ENCODE measurements at regions not wholly inside any gene's neighbourhood (a gene's known extent, or its start where the extent isn't known, plus 50 kb on each side); places are given as distances from the start of the nearest gene placed in this dataset.
A peak's percentile ranks its signal among the peaks of the same experiment; 100 is the strongest.

DNA sequence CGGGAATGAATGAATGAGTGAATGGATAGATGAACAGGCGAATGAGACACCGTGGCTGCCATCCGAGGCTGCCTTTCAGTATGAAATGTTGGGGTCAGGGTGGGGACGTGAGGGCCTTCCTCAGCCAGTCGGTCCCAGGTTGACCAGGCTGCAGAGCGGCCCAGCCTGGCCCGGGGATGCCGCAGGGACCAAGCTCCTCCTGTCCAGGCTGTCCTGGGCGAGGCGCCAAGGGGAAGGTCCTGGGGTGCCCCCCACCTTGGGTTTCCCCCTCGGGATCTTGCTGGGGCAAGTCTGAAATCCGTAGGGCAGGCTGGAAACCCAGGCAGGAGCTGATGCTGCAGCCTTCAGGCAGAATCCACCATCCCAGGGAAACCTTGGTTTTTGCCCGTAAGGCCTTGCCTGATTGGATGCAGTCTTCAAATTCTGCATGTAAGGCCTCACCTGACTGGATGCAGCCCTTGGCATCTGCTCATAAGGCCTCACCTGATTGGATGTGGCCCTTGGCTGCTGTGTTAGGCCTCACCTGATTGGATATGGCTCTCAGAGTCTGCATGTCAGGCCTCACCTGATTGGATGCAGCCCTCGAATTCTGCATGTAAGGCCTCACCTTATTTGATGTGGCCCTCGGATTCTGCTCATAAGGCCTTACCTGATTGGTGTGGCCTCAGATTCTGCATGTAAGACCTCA is 61.7 kb upstream of the ZNF469 start:
- Histone ChIP-seq H3K27me3 (ENCODE audit: control insufficient read depth in 2 of 2, insufficient read depth in 2 of 2, low read length in 2 of 2) (no peaks in the 10 kb centered on the region), H2AFZ (ENCODE audit: low read depth, low read length) (no peak overlapping the region), H3K9me3 (replicated peaks; ENCODE audit: control insufficient read depth, insufficient read depth, low read length) (no peaks in the 10 kb centered on the region), H3K36me3 (ENCODE audit: control insufficient read depth in 2 of 2, extremely low read depth in 1 of 2, insufficient read depth in 2 of 2, low read length in 2 of 2) (no peaks in the 10 kb centered on the region), H3K79me2 (ENCODE audit: control insufficient read depth, insufficient read depth, low read length) (no peaks in the 10 kb centered on the region), H3K9ac (replicated peaks; ENCODE audit: extremely low read depth, insufficient read depth, low read length) (no peak overlapping the region), H3K4me1 (ENCODE audit: control insufficient read depth, extremely low read depth, insufficient read depth, low read length) (peaks cover 12% of the 10 kb centered on the region), H3K27ac (ENCODE audit: insufficient read depth, low read depth, low read length) (no peak overlapping the region), H3K4me2 (ENCODE audit: insufficient read depth, low read length) (no peak overlapping the region), H3K9me1 (replicated peaks; ENCODE audit: control insufficient read depth, extremely low read depth, insufficient read depth, low read length) (no peaks in the 10 kb centered on the region), H3K4me3 (replicated peaks in 1 of 3; ENCODE audit: insufficient read depth in 1 of 3, low read depth in 1 of 3, low read length in 3 of 3) (no peak overlapping the region), H4K20me1 (replicated peaks; ENCODE audit: control insufficient read depth, extremely low read depth, insufficient read depth, low read length) (no peaks in the 10 kb centered on the region)
- POLR2A ChIA-PET, result no interaction called here
- CTCF ChIA-PET, result no interaction called here
- TF ChIP-seq POLR2A (IDR thresholded peaks at IDR 0.05; ENCODE audit: low read depth, low read length), result no peak
- TF ChIP-seq, protein P1, sequence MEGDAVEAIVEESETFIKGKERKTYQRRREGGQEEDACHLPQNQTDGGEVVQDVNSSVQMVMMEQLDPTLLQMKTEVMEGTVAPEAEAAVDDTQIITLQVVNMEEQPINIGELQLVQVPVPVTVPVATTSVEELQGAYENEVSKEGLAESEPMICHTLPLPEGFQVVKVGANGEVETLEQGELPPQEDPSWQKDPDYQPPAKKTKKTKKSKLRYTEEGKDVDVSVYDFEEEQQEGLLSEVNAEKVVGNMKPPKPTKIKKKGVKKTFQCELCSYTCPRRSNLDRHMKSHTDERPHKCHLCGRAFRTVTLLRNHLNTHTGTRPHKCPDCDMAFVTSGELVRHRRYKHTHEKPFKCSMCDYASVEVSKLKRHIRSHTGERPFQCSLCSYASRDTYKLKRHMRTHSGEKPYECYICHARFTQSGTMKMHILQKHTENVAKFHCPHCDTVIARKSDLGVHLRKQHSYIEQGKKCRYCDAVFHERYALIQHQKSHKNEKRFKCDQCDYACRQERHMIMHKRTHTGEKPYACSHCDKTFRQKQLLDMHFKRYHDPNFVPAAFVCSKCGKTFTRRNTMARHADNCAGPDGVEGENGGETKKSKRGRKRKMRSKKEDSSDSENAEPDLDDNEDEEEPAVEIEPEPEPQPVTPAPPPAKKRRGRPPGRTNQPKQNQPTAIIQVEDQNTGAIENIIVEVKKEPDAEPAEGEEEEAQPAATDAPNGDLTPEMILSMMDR (IDR thresholded peaks at IDR 0.05; ENCODE audit: extremely low read depth in 1 of 2, insufficient read depth in 1 of 2, low read depth in 1 of 2, low read length in 2 of 2), result no peak
- TF ChIP-seq MYC (IDR thresholded peaks at IDR 0.05; ENCODE audit: low read depth, low read length), result no peak
- no peak for TF ChIP-seq POLR2AphosphoS5 (IDR thresholded peaks at IDR 0.05; ENCODE audit: insufficient read depth, low read depth, low read length)
- no peak for TF ChIP-seq EZH2 (IDR thresholded peaks at IDR 0.05; ENCODE audit: borderline replicate concordance, low read depth, low read length, severe bottlenecking)
- no peak for TF ChIP-seq GATA2 (IDR thresholded peaks at IDR 0.05; ENCODE audit: insufficient read depth, insufficient read length, low read depth, low read length)
- TF ChIP-seq JUN (IDR thresholded peaks at IDR 0.05; ENCODE audit: borderline replicate concordance, insufficient read depth, insufficient read length, low read depth), result no peak
- TF ChIP-seq, protein P2, sequence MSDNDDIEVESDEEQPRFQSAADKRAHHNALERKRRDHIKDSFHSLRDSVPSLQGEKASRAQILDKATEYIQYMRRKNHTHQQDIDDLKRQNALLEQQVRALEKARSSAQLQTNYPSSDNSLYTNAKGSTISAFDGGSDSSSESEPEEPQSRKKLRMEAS (IDR thresholded peaks at IDR 0.05; ENCODE audit: insufficient read depth, insufficient read length), result no peak
- intact Hi-C loops (cut with micrococcal nuclease) (no loop called here), dilution Hi-C loops (cut with MboI; ENCODE audit: extremely low pct_ligation_motif_present, low sequenced_read_pairs) (no loop called here)
- FAIRE-seq, result no peak
- no TSS peak for BruUV-seq (replicated peaks)
- DNase-seq (ENCODE audit: low read depth, low spot score), result peak; percentile 9
